ENCODE measurements at regions not wholly inside any gene's neighbourhood (a gene's known extent, or its start where the extent isn't known, plus 50 kb on each side); places are given as distances from the start of the nearest gene placed in this dataset.

GRCh38 chr7:20561466-20561865 lies 54.0 kb upstream of the ABCB5 start:
- no peak for DNase-seq
- Histone ChIP-seq H3K4me3 (no peak overlapping the region), H3K4me1 (no peaks in the 10 kb centered on the region), H3K27ac (no peak overlapping the region), H3K9me3 (no peaks in the 10 kb centered on the region), H3K27me3 (no peaks in the 10 kb centered on the region), H3K36me3 (no peaks in the 10 kb centered on the region)
- no peak for ATAC-seq
- intact Hi-C loops (cut with DNase I), result no loop called here
- WGBS, 4 donors, result 71 to 90% (median 82%) methylated on average over 4 of the region's 4 CpGs
- TF ChIP-seq CTCF (IDR thresholded peaks at IDR 0.05), result no peak
- no peak for TF ChIP-seq POLR2A (IDR thresholded peaks at IDR 0.05)

DNA sequence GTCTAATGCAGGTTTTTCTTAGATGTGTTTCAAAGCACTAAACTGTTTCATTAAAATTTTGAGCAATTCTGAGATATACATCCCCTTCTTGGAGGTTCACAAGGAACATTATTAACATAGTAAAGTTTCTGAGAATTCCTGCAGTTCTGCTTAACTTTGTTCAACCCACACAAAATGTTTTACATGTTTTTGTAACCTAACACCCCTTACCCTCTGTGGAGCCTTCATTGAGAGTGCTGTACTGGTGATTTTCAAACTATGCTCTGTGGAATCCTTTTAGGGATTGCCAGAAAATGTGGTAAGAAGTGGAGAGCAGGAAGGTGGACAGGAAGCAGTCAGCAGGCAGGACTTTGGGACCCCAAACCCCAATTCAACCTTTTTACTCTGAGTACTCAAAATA lies 53.6 kb upstream of the ABCB5 start:
- H3K4me1 ChIP-seq, result no peaks in the 10 kb centered on the region
- no peak overlapping the region for H3K4me3 ChIP-seq
- intact Hi-C loops (cut with DNase I), result no loop called here
- no peak overlapping the region for H3K27ac ChIP-seq
- ATAC-seq (no peak), DNase-seq (no peak)
- H3K9me3 ChIP-seq, result no peaks in the 10 kb centered on the region
- TF ChIP-seq POLR2A (IDR thresholded peaks at IDR 0.05) (no peak), CTCF (IDR thresholded peaks at IDR 0.05) (no peak)
- no peaks in the 10 kb centered on the region for H3K27me3 ChIP-seq
- no peaks in the 10 kb centered on the region for H3K36me3 ChIP-seq

DNA sequence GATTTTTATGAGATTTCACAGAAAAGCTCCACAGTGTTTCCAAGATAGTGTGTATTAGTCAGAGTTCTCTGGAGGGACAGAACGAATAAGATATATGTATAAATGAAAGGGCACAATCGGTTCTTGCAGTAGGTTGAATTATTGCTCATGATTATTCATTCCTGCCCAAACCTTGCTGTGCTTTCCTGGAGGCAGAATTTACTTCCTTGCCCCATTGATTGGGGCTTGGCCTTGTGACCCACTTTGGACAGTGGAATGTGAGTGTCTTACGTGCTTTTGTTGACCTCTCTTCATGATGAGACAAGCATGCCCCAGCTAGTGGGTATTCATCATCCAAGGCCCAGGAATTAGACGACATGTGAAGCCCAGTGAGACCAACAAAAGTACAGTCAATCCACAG lies 53.0 kb upstream of the ABCB5 start:
- H3K4me1 ChIP-seq, result no peaks in the 10 kb centered on the region
- no peak overlapping the region for H3K4me3 ChIP-seq
- H3K27ac ChIP-seq, result no peak overlapping the region
- TF ChIP-seq CTCF (IDR thresholded peaks at IDR 0.05) (no peak), POLR2A (IDR thresholded peaks at IDR 0.05) (no peak)
- H3K9me3 ChIP-seq, result peaks cover 0 to 3% (median 0%) of the 10 kb centered on the region in 12 donors
- H3K27me3 ChIP-seq, result no peaks in the 10 kb centered on the region
- DNase-seq, result no peak
- WGBS, 4 donors, result 71 to 82% (median 79%) methylated on average over 4 of the region's 4 CpGs
- ATAC-seq, result no peak
- no peaks in the 10 kb centered on the region for H3K36me3 ChIP-seq
- intact Hi-C loops (cut with DNase I), result no loop called here
